HEK293 (cell line): ENCODE measurements at regions not wholly inside any gene's neighbourhood (a gene's known extent, or its start where the extent isn't known, plus 50 kb on each side); places are given as distances from the start of the nearest gene placed in this dataset.

Experiments
- CTCF ChIP-seq: fragments of 450-650 bp; formaldehyde crosslinking; IDR thresholded peaks from 2 replicates; pipeline ENCODE4 v1.5.1; 2016; ENCODE audit warnings: missing biosample characterization, missing genetic modification characterization
- HOXA7 ChIP-seq: sonication (generic); formaldehyde crosslinking; IDR thresholded peaks from 2 replicates; pipeline ENCODE4 v1.8.1; 2022; ENCODE audit warnings: missing genetic modification reagents, borderline replicate concordance
- ZNF121 ChIP-seq: fragments of 450-650 bp; formaldehyde crosslinking; IDR thresholded peaks from 2 replicates; pipeline ENCODE4 v1.5.1; 2016; ENCODE audit warnings: missing biosample characterization, missing genetic modification characterization
- ZNF239 ChIP-seq: fragments of 450-650 bp; formaldehyde crosslinking; IDR thresholded peaks from 2 replicates; pipeline ENCODE4 v1.5.1; 2016; ENCODE audit warnings: missing biosample characterization, missing genetic modification characterization
- ZNF391 ChIP-seq: fragments of 450-650 bp; formaldehyde crosslinking; IDR thresholded peaks from 2 replicates; pipeline ENCODE4 v1.5.1; 2016; ENCODE audit warnings: low read depth, missing biosample characterization, missing genetic modification characterization, borderline replicate concordance
- ZNF416 ChIP-seq: fragments of 450-650 bp; formaldehyde crosslinking; IDR thresholded peaks from 2 replicates; pipeline ENCODE4 v1.5.1; 2016; ENCODE audit warnings: missing biosample characterization, missing genetic modification characterization

GRCh38 chr16:80016731-80017326 is 416.3 kb upstream of the MAF start:
- TF ChIP-seq ZNF121 (tag by site-specific recombination) (no peak), ZNF416 (tag by site-specific recombination) (no peak), CTCF (tag by site-specific recombination) (no peak), ZNF239 (tag by site-specific recombination) (no peak), ZNF391 (tag by site-specific recombination) (no peak), HOXA7 (no peak)
